HAP-1 (cell line): ENCODE measurements at regions not wholly inside any gene's neighbourhood (a gene's known extent, or its start where the extent isn't known, plus 50 kb on each side); places are given as distances from the start of the nearest gene placed in this dataset.
"Not testable (repeated sequence)": the region's sequence is repeated elsewhere in the genome, so short reads cannot be mapped to it uniquely, and the experiment has no call there.

ENCODE experiments used
- DNase-seq, 2 experiments: peaks; one replicate each; pipeline ENCODE4 v3.0.0-alpha.2; 2016 to 2020; ENCODE audit warnings: low spot score in 2 of 2
- H3K27me3 ChIP-seq: fragments of 250-450 bp; sonication (Bioruptor Pico); 2 replicates; pipeline ENCODE4 v1.5.1; 2020; ENCODE audit warnings: low read depth, mild to moderate bottlenecking, moderate library complexity
- H3K36me3 ChIP-seq: fragments of 250-450 bp; sonication (Bioruptor Pico); replicated peaks from 2 replicates; pipeline ENCODE4 v1.5.1; 2020; ENCODE audit warnings: mild to moderate bottlenecking
- H3K4me1 ChIP-seq: fragments of 250-450 bp; sonication (Bioruptor Pico); 2 replicates; pipeline ENCODE4 v1.5.1; 2020; ENCODE audit warnings: mild to moderate bottlenecking
- H3K4me3 ChIP-seq: fragments of 250-450 bp; sonication (Bioruptor Pico); 2 replicates; pipeline ENCODE4 v1.5.1; 2020; ENCODE audit warnings: mild to moderate bottlenecking, moderate library complexity
- H3K9me3 ChIP-seq: fragments of 250-450 bp; sonication (Bioruptor Pico); 2 replicates; pipeline ENCODE4 v1.5.1; 2020; ENCODE audit warnings: mild to moderate bottlenecking, moderate library complexity
- in situ Hi-C: fragments of 300-500 bp; cut with MboI; formaldehyde crosslinking; loops from 3 replicates; pipeline ENCODE4 v1.14.3; 2020; ENCODE audit warnings: low sequenced_read_pairs, inconsistent platforms, mixed read lengths

GRCh38 chr9:87028836-87029235, 81.5 kb upstream of the GAS1 start:
- H3K27me3 ChIP-seq, H3K4me3 ChIP-seq, H3K4me1 ChIP-seq, H3K36me3 ChIP-seq, DNase-seq, H3K9me3 ChIP-seq, in situ Hi-C loops: not testable (repeated sequence)

GRCh38 chr9:87029905-87030304, 82.6 kb upstream of the GAS1 start:
- in situ Hi-C loops: no loop called here
- no peak overlapping the region for H3K4me3 ChIP-seq
- no peaks in the 10 kb centered on the region for H3K9me3 ChIP-seq
- no peaks in the 10 kb centered on the region for H3K4me1 ChIP-seq
- DNase-seq: no peak
- no peaks in the 10 kb centered on the region for H3K27me3 ChIP-seq
- H3K36me3 ChIP-seq: no peaks in the 10 kb centered on the region

- no peak for DNase-seq
- no peaks in the 10 kb centered on the region for H3K27me3 ChIP-seq
- in situ Hi-C loops: no loop called here
- H3K4me3 ChIP-seq: no peak overlapping the region
- no peaks in the 10 kb centered on the region for H3K36me3 ChIP-seq
- no peaks in the 10 kb centered on the region for H3K9me3 ChIP-seq
- no peaks in the 10 kb centered on the region for H3K4me1 ChIP-seq
Observed at GRCh38 chr9:87034841-87035240, 87.5 kb upstream of the GAS1 start.

- no peaks in the 10 kb centered on the region for H3K9me3 ChIP-seq
- no peaks in the 10 kb centered on the region for H3K27me3 ChIP-seq
- no peak for DNase-seq
- no peaks in the 10 kb centered on the region for H3K36me3 ChIP-seq
- no peak overlapping the region for H3K4me3 ChIP-seq
- no peaks in the 10 kb centered on the region for H3K4me1 ChIP-seq
- in situ Hi-C loops: no loop called here
Observed at GRCh38 chr9:87035879-87036278, 88.6 kb upstream of the GAS1 start.

- no peak for DNase-seq
- H3K4me3 ChIP-seq: no peak overlapping the region
- H3K4me1 ChIP-seq: no peaks in the 10 kb centered on the region
- no peaks in the 10 kb centered on the region for H3K36me3 ChIP-seq
- in situ Hi-C loops: no loop called here
- no peaks in the 10 kb centered on the region for H3K9me3 ChIP-seq
- no peaks in the 10 kb centered on the region for H3K27me3 ChIP-seq
Observed at GRCh38 chr9:87036506-87036905, 89.2 kb upstream of the GAS1 start.

- no peaks in the 10 kb centered on the region for H3K9me3 ChIP-seq
- H3K27me3 ChIP-seq: no peaks in the 10 kb centered on the region
- H3K36me3 ChIP-seq: no peaks in the 10 kb centered on the region
- no peak for DNase-seq
- no peaks in the 10 kb centered on the region for H3K4me1 ChIP-seq
- no peak overlapping the region for H3K4me3 ChIP-seq
- in situ Hi-C loops: no loop called here
Observed at GRCh38 chr9:87039809-87040392, 92.6 kb upstream of the GAS1 start.

- in situ Hi-C loops: no loop called here
- H3K4me3 ChIP-seq: no peak overlapping the region
Observed at GRCh38 chr9:87040410-87041009, 93.2 kb upstream of the GAS1 start.

GRCh38 chr9:87041553-87042235, 94.4 kb upstream of the GAS1 start:
- H3K27me3 ChIP-seq, DNase-seq, in situ Hi-C loops, H3K4me1 ChIP-seq, H3K4me3 ChIP-seq, H3K9me3 ChIP-seq, H3K36me3 ChIP-seq: not testable (repeated sequence)

More at GRCh38 chr9:87040410-87041009, 93.2 kb upstream of the GAS1 start:
- Histone ChIP-seq H3K9me3 (no peaks in the 10 kb centered on the region), H3K27me3 (no peaks in the 10 kb centered on the region), H3K36me3 (no peaks in the 10 kb centered on the region), H3K4me1 (no peaks in the 10 kb centered on the region)
- DNase-seq: no peak

GRCh38 chr9:87049929-87050608, 102.8 kb upstream of the GAS1 start:
- H3K27me3 ChIP-seq, H3K4me3 ChIP-seq, DNase-seq, H3K9me3 ChIP-seq, in situ Hi-C loops, H3K36me3 ChIP-seq, H3K4me1 ChIP-seq: not testable (repeated sequence)

- DNase-seq: no peak
- no peaks in the 10 kb centered on the region for H3K36me3 ChIP-seq
- H3K4me3 ChIP-seq: no peak overlapping the region
- no peaks in the 10 kb centered on the region for H3K9me3 ChIP-seq
- no peaks in the 10 kb centered on the region for H3K27me3 ChIP-seq
- in situ Hi-C loops: no loop called here
- H3K4me1 ChIP-seq: no peaks in the 10 kb centered on the region
Observed at GRCh38 chr9:87054999-87055686, 107.8 kb upstream of the GAS1 start.

GRCh38 chr9:87059772-87060171, 112.5 kb upstream of the GAS1 start:
- Histone ChIP-seq H3K4me3 (no peak overlapping the region), H3K36me3 (no peaks in the 10 kb centered on the region), H3K4me1 (no peaks in the 10 kb centered on the region), H3K27me3 (no peaks in the 10 kb centered on the region), H3K9me3 (no peaks in the 10 kb centered on the region)
- in situ Hi-C loops: no loop called here
- no peak for DNase-seq

GRCh38 chr9:87062746-87063145, 115.4 kb upstream of the GAS1 start:
- Histone ChIP-seq H3K4me1 (no peaks in the 10 kb centered on the region), H3K9me3 (no peaks in the 10 kb centered on the region), H3K27me3 (no peaks in the 10 kb centered on the region), H3K4me3 (no peak overlapping the region), H3K36me3 (no peaks in the 10 kb centered on the region)
- in situ Hi-C loops: no loop called here
- DNase-seq: no peak

GRCh38 chr9:87063246-87063645, 115.9 kb upstream of the GAS1 start:
- Histone ChIP-seq H3K9me3 (no peaks in the 10 kb centered on the region), H3K27me3 (no peaks in the 10 kb centered on the region), H3K4me1 (no peaks in the 10 kb centered on the region), H3K36me3 (no peaks in the 10 kb centered on the region), H3K4me3 (no peak overlapping the region)
- DNase-seq: no peak
- in situ Hi-C loops: no loop called here

GRCh38 chr9:87063871-87064270, 116.6 kb upstream of the GAS1 start:
- Histone ChIP-seq H3K27me3 (no peaks in the 10 kb centered on the region), H3K36me3 (no peaks in the 10 kb centered on the region), H3K4me1 (no peaks in the 10 kb centered on the region), H3K9me3 (no peaks in the 10 kb centered on the region), H3K4me3 (no peak overlapping the region)
- no peak for DNase-seq
- in situ Hi-C loops: no loop called here
